ENCODE measurements at regions not wholly inside any gene's neighbourhood (a gene's known extent, or its start where the extent isn't known, plus 50 kb on each side); places are given as distances from the start of the nearest gene placed in this dataset.

GRCh38 chr2:42958741-42959233 lies 166.4 kb upstream of the HAAO start:
- TF ChIP-seq EP300 (IDR thresholded peaks at IDR 0.05; ENCODE audit: borderline replicate concordance), result no peak
- no peak for TF ChIP-seq REST (IDR thresholded peaks at IDR 0.05; ENCODE audit: low read depth)
- no peak for TF ChIP-seq RAD21 (IDR thresholded peaks at IDR 0.05; ENCODE audit: low read depth)
- TF ChIP-seq USF1 (IDR thresholded peaks at IDR 0.05), result no peak
- no peak for TF ChIP-seq CREB1 (IDR thresholded peaks at IDR 0.05; ENCODE audit: low read depth)
- no peak for TF ChIP-seq YY1 (IDR thresholded peaks at IDR 0.05; ENCODE audit: low read depth)
- TF ChIP-seq TAF1 (IDR thresholded peaks at IDR 0.05; ENCODE audit: low read depth), result no peak
- TF ChIP-seq TEAD4 (IDR thresholded peaks at IDR 0.05), result no peak

All from Ishikawa (cell line).